ENCODE measurements at regions not wholly inside any gene's neighbourhood (a gene's known extent, or its start where the extent isn't known, plus 50 kb on each side); places are given as distances from the start of the nearest gene placed in this dataset.

GRCh38 chr5:60445427-60445826, 254.5 kb downstream of the DEPDC1B start:
- TF ChIP-seq CTCF (conservative IDR thresholded peaks at IDR 0.05; ENCODE audit: low read depth, low read length) (no peak), EZH2 (IDR thresholded peaks at IDR 0.05; ENCODE audit: borderline replicate concordance, low read depth, low read length, poor library complexity, severe bottlenecking) (no peak)

All from A673 (cell line).